Activated CD4-positive, alpha-beta T cell treated with anti-CD3 and anti-CD28 coated beads for 36 hours (primary cell): ENCODE measurements at regions not wholly inside any gene's neighbourhood (a gene's known extent, or its start where the extent isn't known, plus 50 kb on each side); places are given as distances from the start of the nearest gene placed in this dataset.
"Not testable (repeated sequence)": the region's sequence is repeated elsewhere in the genome, so short reads cannot be mapped to it uniquely, and the experiment has no call there.

Experiments
- ATAC-seq: fragments of 200-7000 bp; cut with Tn5 transposase; one replicate; pipeline ENCODE4 v1.10.0; 2021; ENCODE audit warnings: mild to moderate bottlenecking, moderate library complexity
- CTCF ChIA-PET: fragments of 350-600 bp; sonication (Branson Sonifier 250); formaldehyde crosslinking; loops from one replicate; lab custom pipeline; 2021; ENCODE audit warnings: antibody characterized with exemption; lab: Charles Lee
- POLR2A ChIA-PET: fragments of 350-600 bp; sonication (Branson Sonifier 250); formaldehyde crosslinking; loops from one replicate; lab custom pipeline; 2021; ENCODE audit warnings: antibody characterized with exemption, inconsistent platforms; lab: Charles Lee
- DNase-seq: peaks from one replicate; pipeline ENCODE4 v3.0.0-alpha.2; 2020
- H3K27ac Mint-ChIP-seq: one replicate; pipeline ENCODE4 v1.8.0; 2021; ENCODE audit warnings: mixed read lengths
- H3K27me3 Mint-ChIP-seq: one replicate; pipeline ENCODE4 v1.8.0; 2021; ENCODE audit warnings: mixed read lengths
- H3K36me3 Mint-ChIP-seq: one replicate; pipeline ENCODE4 v1.8.0; 2021; ENCODE audit warnings: low read depth, mixed read lengths
- H3K4me1 Mint-ChIP-seq: one replicate; pipeline ENCODE4 v1.8.0; 2021; ENCODE audit warnings: mixed read lengths
- H3K4me3 Mint-ChIP-seq: one replicate; pipeline ENCODE4 v1.8.0; 2021; ENCODE audit warnings: mild to moderate bottlenecking, moderate library complexity, mixed read lengths
- H3K9me3 Mint-ChIP-seq: one replicate; pipeline ENCODE4 v1.8.0; 2021; ENCODE audit warnings: low read depth, mixed read lengths
- intact Hi-C, 2 experiments: fragments of 100-400 bp; cut with DNase I in 1 of 2; cut with micrococcal nuclease in 1 of 2; formaldehyde crosslinking; loops; one replicate each; pipeline versions ENCODE4 v1.14.2 to v1.15.1; 2022 to 2024; cut with DNase I, micrococcal nuclease

GRCh38 chr2:145800151-145801091 is 1280.5 kb upstream of the ZEB2 start:
- Mint-ChIP-seq H3K27ac (no peak overlapping the region), H3K36me3 (no peaks in the 10 kb centered on the region), H3K27me3 (no peaks in the 10 kb centered on the region), H3K4me1 (no peaks in the 10 kb centered on the region), H3K9me3 (no peaks in the 10 kb centered on the region), H3K4me3 (no peak overlapping the region)
- ATAC-seq (no peak), DNase-seq (no peak)
- POLR2A ChIA-PET: no interaction called here
- CTCF ChIA-PET: no interaction called here
- intact Hi-C loops: no loop called here

GRCh38 chr2:145799595-145800108 is 1279.7 kb upstream of the ZEB2 start:
- ChIA-PET CTCF (no interaction called here), POLR2A (no interaction called here)
- ATAC-seq (no peak), DNase-seq (no peak)
- H3K4me3 Mint-ChIP-seq: no peak overlapping the region
- no peak overlapping the region for H3K27ac Mint-ChIP-seq
- H3K9me3 Mint-ChIP-seq: no peaks in the 10 kb centered on the region
- no peaks in the 10 kb centered on the region for H3K4me1 Mint-ChIP-seq
- H3K36me3 Mint-ChIP-seq: no peaks in the 10 kb centered on the region
- intact Hi-C loops: no loop called here
- H3K27me3 Mint-ChIP-seq: no peaks in the 10 kb centered on the region

- Mint-ChIP-seq H3K27ac (no peak overlapping the region), H3K4me1 (no peaks in the 10 kb centered on the region), H3K36me3 (no peaks in the 10 kb centered on the region), H3K27me3 (no peaks in the 10 kb centered on the region), H3K9me3 (no peaks in the 10 kb centered on the region), H3K4me3 (no peak overlapping the region)
- intact Hi-C loops: no loop called here
- ChIA-PET CTCF (no interaction called here), POLR2A (no interaction called here)
- ATAC-seq: no peak
- DNase-seq: no peak
Observed at GRCh38 chr2:145798419-145798818, 1278.5 kb upstream of the ZEB2 start.

- Mint-ChIP-seq H3K36me3 (no peaks in the 10 kb centered on the region), H3K4me1 (no peaks in the 10 kb centered on the region), H3K27ac (no peak overlapping the region), H3K9me3 (no peaks in the 10 kb centered on the region), H3K4me3 (no peak overlapping the region), H3K27me3 (no peaks in the 10 kb centered on the region)
- DNase-seq (no peak), ATAC-seq (no peak)
- CTCF ChIA-PET: no interaction called here
- POLR2A ChIA-PET: no interaction called here
- intact Hi-C loops: no loop called here
Observed at GRCh38 chr2:145797692-145798091, 1277.8 kb upstream of the ZEB2 start.

GRCh38 chr2:145792745-145793144 is 1272.8 kb upstream of the ZEB2 start:
- ChIA-PET POLR2A (no interaction called here), CTCF (interaction anchor here (0.7 kb wide), 1 partner anchor 240 kb away, joined by 3 read pairs; no protein-coding TSS in a partner anchor)
- DNase-seq (no peak), ATAC-seq (no peak)
- peaks cover 2% of the 10 kb centered on the region for H3K9me3 Mint-ChIP-seq
- no peaks in the 10 kb centered on the region for H3K4me1 Mint-ChIP-seq
- no peak overlapping the region for H3K27ac Mint-ChIP-seq
- H3K27me3 Mint-ChIP-seq: no peaks in the 10 kb centered on the region
- no peak overlapping the region for H3K4me3 Mint-ChIP-seq
- no peaks in the 10 kb centered on the region for H3K36me3 Mint-ChIP-seq
- intact Hi-C loops: no loop called here

- H3K36me3 Mint-ChIP-seq: no peaks in the 10 kb centered on the region
- ATAC-seq (no peak), DNase-seq (no peak)
- no peaks in the 10 kb centered on the region for H3K4me1 Mint-ChIP-seq
- peaks cover 2% of the 10 kb centered on the region for H3K9me3 Mint-ChIP-seq
- ChIA-PET CTCF (no interaction called here), POLR2A (no interaction called here)
- H3K4me3 Mint-ChIP-seq: no peak overlapping the region
- no peak overlapping the region for H3K27ac Mint-ChIP-seq
- intact Hi-C loops: no loop called here
- H3K27me3 Mint-ChIP-seq: no peaks in the 10 kb centered on the region
Observed at GRCh38 chr2:145789636-145790035, 1269.7 kb upstream of the ZEB2 start.

- H3K36me3 Mint-ChIP-seq, CTCF ChIA-PET, POLR2A ChIA-PET, ATAC-seq, H3K4me1 Mint-ChIP-seq, H3K9me3 Mint-ChIP-seq, DNase-seq, H3K27me3 Mint-ChIP-seq, H3K4me3 Mint-ChIP-seq, intact Hi-C loops, H3K27ac Mint-ChIP-seq: not testable (repeated sequence)
Observed at GRCh38 chr2:145787597-145788361, 1267.9 kb upstream of the ZEB2 start.

GRCh38 chr2:145782607-145783006 is 1262.7 kb upstream of the ZEB2 start:
- H3K4me3 Mint-ChIP-seq, H3K27ac Mint-ChIP-seq, H3K36me3 Mint-ChIP-seq, DNase-seq, H3K27me3 Mint-ChIP-seq, CTCF ChIA-PET, ATAC-seq, intact Hi-C loops, H3K9me3 Mint-ChIP-seq, H3K4me1 Mint-ChIP-seq, POLR2A ChIA-PET: not testable (repeated sequence)

GRCh38 chr2:145777914-145778313 is 1258.0 kb upstream of the ZEB2 start:
- H3K36me3 Mint-ChIP-seq: no peaks in the 10 kb centered on the region
- H3K9me3 Mint-ChIP-seq: no peaks in the 10 kb centered on the region
- intact Hi-C loops: no loop called here
- ATAC-seq (no peak), DNase-seq (no peak)
- H3K27ac Mint-ChIP-seq: no peak overlapping the region
- peaks cover 3% of the 10 kb centered on the region for H3K27me3 Mint-ChIP-seq
- POLR2A ChIA-PET: no interaction called here
- CTCF ChIA-PET: interaction anchor here (0.8 to 1.1 kb wide), 2 partner anchors 8 to 25 kb away, joined by 3 to 4 read pairs; no protein-coding TSS in a partner anchor
- H3K4me1 Mint-ChIP-seq: no peaks in the 10 kb centered on the region
- no peak overlapping the region for H3K4me3 Mint-ChIP-seq

GRCh38 chr2:145777297-145777696 is 1257.4 kb upstream of the ZEB2 start:
- DNase-seq: no peak
- ChIA-PET POLR2A (interaction anchor here (0.7 kb wide), 1 partner anchor 1415 kb away, joined by 3 read pairs; no protein-coding TSS in a partner anchor), CTCF (interaction anchor here (1.1 kb wide), 1 partner anchor 24 kb away, joined by 3 read pairs; no protein-coding TSS in a partner anchor)
- Mint-ChIP-seq H3K27ac (no peak overlapping the region), H3K4me3 (no peak overlapping the region), H3K36me3 (no peaks in the 10 kb centered on the region), H3K9me3 (no peaks in the 10 kb centered on the region), H3K27me3 (peaks cover 3% of the 10 kb centered on the region), H3K4me1 (no peaks in the 10 kb centered on the region)
- intact Hi-C loops: no loop called here
- no peak for ATAC-seq

- Mint-ChIP-seq H3K27me3 (peaks cover 3% of the 10 kb centered on the region), H3K27ac (no peak overlapping the region), H3K36me3 (no peaks in the 10 kb centered on the region), H3K4me1 (no peaks in the 10 kb centered on the region), H3K4me3 (no peak overlapping the region), H3K9me3 (no peaks in the 10 kb centered on the region)
- POLR2A ChIA-PET: no interaction called here
- CTCF ChIA-PET: no interaction called here
- ATAC-seq: no peak
- intact Hi-C loops: no loop called here
- no peak for DNase-seq
Observed at GRCh38 chr2:145775591-145775990, 1255.7 kb upstream of the ZEB2 start.
